ENCODE measurements at regions not wholly inside any gene's neighbourhood (a gene's known extent, or its start where the extent isn't known, plus 50 kb on each side); places are given as distances from the start of the nearest gene placed in this dataset.

DNA sequence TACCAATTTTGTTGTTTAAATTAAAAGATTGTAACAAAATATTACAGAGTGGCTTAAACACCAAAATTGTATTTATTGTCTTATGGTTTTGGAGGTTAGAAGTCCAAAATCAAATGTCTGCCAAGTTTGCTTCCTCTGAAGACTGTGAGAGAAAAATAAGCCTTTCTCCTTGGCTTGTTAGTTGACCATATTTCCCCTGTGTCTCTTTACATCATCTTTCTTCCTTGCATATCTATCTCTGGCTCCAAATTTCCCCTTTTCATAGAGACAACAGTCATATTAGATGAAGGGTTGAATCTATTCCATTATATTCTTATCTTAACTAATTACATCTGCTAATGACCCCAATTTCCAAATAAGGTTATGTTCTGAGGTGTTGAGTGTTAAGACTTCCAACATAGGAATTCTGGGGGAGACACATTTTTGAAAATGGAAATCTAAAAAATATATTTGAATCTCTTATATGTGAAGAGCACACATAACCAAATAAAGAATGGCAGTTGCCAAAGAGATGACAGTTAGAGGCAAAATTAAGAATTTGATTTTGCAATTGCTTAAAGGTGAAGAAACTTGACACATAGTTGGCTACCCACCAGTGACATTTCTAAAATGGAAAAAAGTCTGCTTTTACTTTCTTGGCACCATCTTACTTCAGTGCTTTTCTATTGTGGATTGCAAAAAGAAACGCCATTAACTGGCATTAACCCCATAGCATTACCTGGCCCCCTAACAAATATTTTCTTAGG is 407.2 kb downstream of the FSCB start:
- 77 to 80% methylated on average over 1 of the region's 1 CpG for WGBS, 2 donors (ENCODE audit: low coverage in 1 of 2)
- intact Hi-C loops (cut with DNase I; ENCODE audit: low total_unique reads) = no loop called here
- no peak overlapping the region for H3K4me3 ChIP-seq

GRCh38 chr14:44081146-44081545 is 425.9 kb downstream of the FSCB start:
- no peaks in the 10 kb centered on the region for H3K27me3 ChIP-seq
- no peak overlapping the region for H3K4me3 ChIP-seq
- H3K27ac ChIP-seq = no peak overlapping the region
- H3K4me1 ChIP-seq = no peaks in the 10 kb centered on the region
- no peaks in the 10 kb centered on the region for H3K9me3 ChIP-seq
- WGBS, 2 donors (ENCODE audit: low coverage in 1 of 2) = 66 to 77% methylated on average over 2 of the region's 2 CpGs
- no peak for DNase-seq
- in situ Hi-C loops (cut with MboI; ENCODE audit: low pct_ligation_motif_present in 1 of 4, low pct_unique_long_range_greater_than_20kb in 1 of 4, low sequenced_read_pairs in 3 of 4) (no loop called here), intact Hi-C loops (cut with DNase I; ENCODE audit: low total_unique reads) (no loop called here)
- no peaks in the 10 kb centered on the region for H3K36me3 ChIP-seq
- no peak for TF ChIP-seq CTCF (IDR thresholded peaks at IDR 0.05)
- TF ChIP-seq POLR2AphosphoS5 (IDR thresholded peaks at IDR 0.05) = no peak
- no peak for TF ChIP-seq EP300 (IDR thresholded peaks at IDR 0.05; ENCODE audit: low read depth)
- TF ChIP-seq POLR2A (IDR thresholded peaks at IDR 0.05) = no peak

More for the DNA sequence above, 407.2 kb downstream of the FSCB start:
- H3K9me3 ChIP-seq = no peaks in the 10 kb centered on the region
- no peaks in the 10 kb centered on the region for H3K27me3 ChIP-seq
- DNase-seq = no peak
- H3K4me1 ChIP-seq = no peaks in the 10 kb centered on the region
- H3K36me3 ChIP-seq = no peaks in the 10 kb centered on the region
- no peak for TF ChIP-seq EP300 (IDR thresholded peaks at IDR 0.05; ENCODE audit: low read depth)
- no peak for TF ChIP-seq POLR2AphosphoS5 (IDR thresholded peaks at IDR 0.05)
- no peak for TF ChIP-seq POLR2A (IDR thresholded peaks at IDR 0.05)
- no peak for TF ChIP-seq CTCF (IDR thresholded peaks at IDR 0.05)
- H3K27ac ChIP-seq = no peak overlapping the region
- in situ Hi-C loops (cut with MboI; ENCODE audit: low pct_ligation_motif_present in 1 of 4, low pct_unique_long_range_greater_than_20kb in 1 of 4, low sequenced_read_pairs in 3 of 4) = no loop called here

DNA sequence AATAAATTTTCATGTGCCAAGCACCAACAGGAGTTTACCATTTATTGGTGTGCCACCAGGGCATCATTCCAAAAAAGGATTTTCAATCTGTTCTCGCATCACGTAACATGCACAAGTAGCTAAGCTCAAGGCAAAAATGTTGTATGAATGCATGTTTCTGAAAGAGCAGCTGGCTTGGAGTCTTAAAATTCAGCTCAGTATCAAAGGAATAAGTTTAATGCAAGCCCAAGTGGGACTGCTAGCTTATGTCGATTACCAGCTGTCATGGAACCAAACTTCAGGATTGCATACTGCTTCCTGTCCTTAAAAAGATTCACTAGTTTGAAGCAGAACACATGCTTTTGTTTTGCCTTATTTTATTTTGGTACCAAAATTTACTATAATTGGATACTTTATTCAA is 437.0 kb downstream of the FSCB start:
- Histone ChIP-seq H3K27ac (no peak overlapping the region), H3K4me1 (no peaks in the 10 kb centered on the region), H3K4me3 (no peak overlapping the region), H3K27me3 (no peaks in the 10 kb centered on the region), H3K9me3 (peaks cover 0 to 4% of the 10 kb centered on the region in 2 donors), H3K36me3 (no peaks in the 10 kb centered on the region)
- in situ Hi-C loops (cut with MboI; ENCODE audit: low pct_ligation_motif_present in 1 of 4, low pct_unique_long_range_greater_than_20kb in 1 of 4, low sequenced_read_pairs in 3 of 4) = no loop called here
- DNase-seq = no peak
- no peak for TF ChIP-seq POLR2AphosphoS5 (IDR thresholded peaks at IDR 0.05)
- no peak for TF ChIP-seq POLR2A (IDR thresholded peaks at IDR 0.05)
- no peak for TF ChIP-seq CTCF (IDR thresholded peaks at IDR 0.05)
- TF ChIP-seq EP300 (IDR thresholded peaks at IDR 0.05; ENCODE audit: low read depth) = no peak
- intact Hi-C loops (cut with DNase I; ENCODE audit: low total_unique reads) = no loop called here
- 57 to 87% methylated on average over 3 of the region's 3 CpGs for WGBS, 2 donors (ENCODE audit: low coverage in 1 of 2)

GRCh38 chr14:44053422-44053821 is 453.7 kb downstream of the FSCB start:
- Histone ChIP-seq H3K4me1 (no peaks in the 10 kb centered on the region), H3K9me3 (no peaks in the 10 kb centered on the region), H3K4me3 (no peak overlapping the region), H3K27me3 (no peaks in the 10 kb centered on the region), H3K27ac (no peak overlapping the region), H3K36me3 (no peaks in the 10 kb centered on the region)
- no peak for DNase-seq
- WGBS, 2 donors (ENCODE audit: low coverage in 1 of 2) = 76 to 83% methylated on average over 3 of the region's 3 CpGs
- TF ChIP-seq CTCF (IDR thresholded peaks at IDR 0.05) (no peak), POLR2AphosphoS5 (IDR thresholded peaks at IDR 0.05) (no peak), POLR2A (IDR thresholded peaks at IDR 0.05) (no peak), EP300 (IDR thresholded peaks at IDR 0.05; ENCODE audit: low read depth) (no peak)
- intact Hi-C loops (cut with DNase I; ENCODE audit: low total_unique reads) = no loop called here
- in situ Hi-C loops (cut with MboI; ENCODE audit: low pct_ligation_motif_present in 1 of 4, low pct_unique_long_range_greater_than_20kb in 1 of 4, low sequenced_read_pairs in 3 of 4) = no loop called here
